ENCODE measurements at regions not wholly inside any gene's neighbourhood (a gene's known extent, or its start where the extent isn't known, plus 50 kb on each side); places are given as distances from the start of the nearest gene placed in this dataset.

- TF ChIP-seq TSHZ2 (CRISPR knock-in tag; IDR thresholded peaks at IDR 0.05) = no peak
- no peak for TF ChIP-seq PPARA (CRISPR knock-in tag; IDR thresholded peaks at IDR 0.05; ENCODE audit: borderline replicate concordance)
- TF ChIP-seq TOX (CRISPR knock-in tag; IDR thresholded peaks at IDR 0.05; ENCODE audit: borderline replicate concordance) = no peak
- TF ChIP-seq CSDC2 (CRISPR knock-in tag; IDR thresholded peaks at IDR 0.05) = no peak
- TF ChIP-seq OSR1 (CRISPR knock-in tag; IDR thresholded peaks at IDR 0.05) = no peak
- TF ChIP-seq POU6F1 (CRISPR knock-in tag; IDR thresholded peaks at IDR 0.05; ENCODE audit: borderline replicate concordance, low read depth) = no peak
- TF ChIP-seq ESRRG (CRISPR knock-in tag; IDR thresholded peaks at IDR 0.05) = no peak
- no peak for TF ChIP-seq TCF4 (CRISPR knock-in tag; IDR thresholded peaks at IDR 0.05; ENCODE audit: borderline replicate concordance)
- TF ChIP-seq ISL1 (CRISPR knock-in tag; IDR thresholded peaks at IDR 0.05) = no peak
- no peak for TF ChIP-seq ZNF70 (CRISPR knock-in tag; IDR thresholded peaks at IDR 0.05)
- TF ChIP-seq ZFP3 (CRISPR knock-in tag; IDR thresholded peaks at IDR 0.05) = no peak
- TF ChIP-seq ARNTL (CRISPR knock-in tag; IDR thresholded peaks at IDR 0.05; ENCODE audit: borderline replicate concordance, low read depth) = no peak
- TF ChIP-seq RARB (CRISPR knock-in tag; IDR thresholded peaks at IDR 0.05) = no peak
- TF ChIP-seq BACH2 (CRISPR knock-in tag; IDR thresholded peaks at IDR 0.05; ENCODE audit: borderline replicate concordance) = no peak
- TF ChIP-seq ZNF8 (CRISPR knock-in tag; IDR thresholded peaks at IDR 0.05) = no peak
- TF ChIP-seq GLIS3 (CRISPR knock-in tag; IDR thresholded peaks at IDR 0.05) = no peak
- TF ChIP-seq PATZ1 (CRISPR knock-in tag; IDR thresholded peaks at IDR 0.05; ENCODE audit: borderline replicate concordance) = no peak
- TF ChIP-seq CSRNP3 (CRISPR knock-in tag; IDR thresholded peaks at IDR 0.05) = no peak
- TF ChIP-seq ZFP30 (CRISPR knock-in tag; IDR thresholded peaks at IDR 0.05) = no peak
- no peak for ATAC-seq
These were observed 257.3 kb downstream of the BCL2 start for GRCh38 chr18:63062246-63062645.

- no peak for TF ChIP-seq SNAI2 (CRISPR knock-in tag; IDR thresholded peaks at IDR 0.05)
- no peak for ATAC-seq
These were observed 258.3 kb downstream of the BCL2 start for GRCh38 chr18:63061303-63061702.

- TF ChIP-seq ZC3H10 (CRISPR knock-in tag; IDR thresholded peaks at IDR 0.05) (no peak), ISL1 (CRISPR knock-in tag; IDR thresholded peaks at IDR 0.05) (no peak), BACH2 (CRISPR knock-in tag; IDR thresholded peaks at IDR 0.05; ENCODE audit: borderline replicate concordance) (no peak), ZNF70 (CRISPR knock-in tag; IDR thresholded peaks at IDR 0.05) (no peak), TOX (CRISPR knock-in tag; IDR thresholded peaks at IDR 0.05; ENCODE audit: borderline replicate concordance) (no peak), ZFP3 (CRISPR knock-in tag; IDR thresholded peaks at IDR 0.05) (no peak), RARB (CRISPR knock-in tag; IDR thresholded peaks at IDR 0.05) (no peak), ZFP30 (CRISPR knock-in tag; IDR thresholded peaks at IDR 0.05) (no peak), TSHZ2 (CRISPR knock-in tag; IDR thresholded peaks at IDR 0.05) (no peak), POU6F1 (CRISPR knock-in tag; IDR thresholded peaks at IDR 0.05; ENCODE audit: borderline replicate concordance, low read depth) (no peak), ZNF565 (CRISPR knock-in tag; conservative IDR thresholded peaks at IDR 0.05; ENCODE audit: low read depth) (no peak), GLIS3 (CRISPR knock-in tag; IDR thresholded peaks at IDR 0.05) (no peak), ARNTL (CRISPR knock-in tag; IDR thresholded peaks at IDR 0.05; ENCODE audit: borderline replicate concordance, low read depth) (no peak)
- ATAC-seq = no peak
These were observed 261.0 kb downstream of the BCL2 start for GRCh38 chr18:63058521-63058920.

All from SK-N-SH treated with all-trans-retinoic acid at 6 μM for 48 hours (cell line).